HCT116 (cell line): ENCODE measurements at regions not wholly inside any gene's neighbourhood (a gene's known extent, or its start where the extent isn't known, plus 50 kb on each side); places are given as distances from the start of the nearest gene placed in this dataset.
"Not testable (repeated sequence)": the region's sequence is repeated elsewhere in the genome, so short reads cannot be mapped to it uniquely, and the experiment has no call there.

ENCODE experiments used
- CBX3 ChIP-seq: IDR thresholded peaks from 2 replicates; pipeline ENCODE4 v1.6.1; 2012; ENCODE audit warnings: low read depth
- EZH2 ChIP-seq: fragments of 200-600 bp; sonication (generic); IDR thresholded peaks from 2 replicates; pipeline ENCODE4 v1.6.1; 2017; ENCODE audit warnings: antibody characterized with exemption, mixed run types
- POLR2A ChIP-seq: IDR thresholded peaks from 2 replicates; pipeline ENCODE4 v1.7.0; 2011; ENCODE audit warnings: borderline replicate concordance; ENCODE audit not compliant: insufficient read depth, insufficient read length; ENCODE audit errors: extremely low read depth
- POLR2AphosphoS5 ChIP-seq: IDR thresholded peaks from 2 replicates; pipeline ENCODE4 v1.6.1; 2011; ENCODE audit warnings: mild to moderate bottlenecking, low read depth, low read length, moderate library complexity
- REST ChIP-seq: IDR thresholded peaks from 2 replicates; pipeline ENCODE4 v1.6.1; 2012; ENCODE audit warnings: low read depth
- TF ChIP-seq, protein P1 (sequence below), 3 experiments: fragments of 200-600 bp in 1 of 3; sonication (generic) in 1 of 3; IDR thresholded peaks in 2 of 3; conservative IDR thresholded peaks in 1 of 3; 2 replicates each; pipeline ENCODE4 v1.5.1; 2012 to 2017; ENCODE audit warnings: low read depth in 2 of 3, low read length in 2 of 3, antibody characterized with exemption in 1 of 3, borderline replicate concordance in 1 of 3, control low read depth in 1 of 3, mild to moderate bottlenecking in 1 of 3, mixed read lengths in 1 of 3, mixed run types in 1 of 3, moderate library complexity in 1 of 3; ENCODE audit not compliant: insufficient read depth in 1 of 3

- TF ChIP-seq POLR2A, POLR2AphosphoS5, REST, EZH2, CBX3: not testable (repeated sequence)
- TF ChIP-seq, protein P1, sequence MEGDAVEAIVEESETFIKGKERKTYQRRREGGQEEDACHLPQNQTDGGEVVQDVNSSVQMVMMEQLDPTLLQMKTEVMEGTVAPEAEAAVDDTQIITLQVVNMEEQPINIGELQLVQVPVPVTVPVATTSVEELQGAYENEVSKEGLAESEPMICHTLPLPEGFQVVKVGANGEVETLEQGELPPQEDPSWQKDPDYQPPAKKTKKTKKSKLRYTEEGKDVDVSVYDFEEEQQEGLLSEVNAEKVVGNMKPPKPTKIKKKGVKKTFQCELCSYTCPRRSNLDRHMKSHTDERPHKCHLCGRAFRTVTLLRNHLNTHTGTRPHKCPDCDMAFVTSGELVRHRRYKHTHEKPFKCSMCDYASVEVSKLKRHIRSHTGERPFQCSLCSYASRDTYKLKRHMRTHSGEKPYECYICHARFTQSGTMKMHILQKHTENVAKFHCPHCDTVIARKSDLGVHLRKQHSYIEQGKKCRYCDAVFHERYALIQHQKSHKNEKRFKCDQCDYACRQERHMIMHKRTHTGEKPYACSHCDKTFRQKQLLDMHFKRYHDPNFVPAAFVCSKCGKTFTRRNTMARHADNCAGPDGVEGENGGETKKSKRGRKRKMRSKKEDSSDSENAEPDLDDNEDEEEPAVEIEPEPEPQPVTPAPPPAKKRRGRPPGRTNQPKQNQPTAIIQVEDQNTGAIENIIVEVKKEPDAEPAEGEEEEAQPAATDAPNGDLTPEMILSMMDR (IDR thresholded peaks at IDR 0.05 in 2 of 3, conservative IDR thresholded peaks at IDR 0.05 in 1 of 3; ENCODE audit: borderline replicate concordance in 1 of 3, insufficient read depth in 1 of 3, low read depth in 2 of 3, low read length in 2 of 3), result not testable (repeated sequence)
Measured at GRCh38 chr6:86026890-86027289, 384.2 kb upstream of the SYNCRIP start.
